HG03460 (cell line): ENCODE measurements at regions not wholly inside any gene's neighbourhood (a gene's known extent, or its start where the extent isn't known, plus 50 kb on each side); places are given as distances from the start of the nearest gene placed in this dataset.
A peak's percentile ranks its signal among the peaks of the same experiment; 100 is the strongest.

Experiments
- ATAC-seq: cut with Tn5 transposase; IDR thresholded peaks from one replicate; pipeline ENCODE4 v1.9.1; 2021; ENCODE audit not compliant: unreplicated experiment

DNA sequence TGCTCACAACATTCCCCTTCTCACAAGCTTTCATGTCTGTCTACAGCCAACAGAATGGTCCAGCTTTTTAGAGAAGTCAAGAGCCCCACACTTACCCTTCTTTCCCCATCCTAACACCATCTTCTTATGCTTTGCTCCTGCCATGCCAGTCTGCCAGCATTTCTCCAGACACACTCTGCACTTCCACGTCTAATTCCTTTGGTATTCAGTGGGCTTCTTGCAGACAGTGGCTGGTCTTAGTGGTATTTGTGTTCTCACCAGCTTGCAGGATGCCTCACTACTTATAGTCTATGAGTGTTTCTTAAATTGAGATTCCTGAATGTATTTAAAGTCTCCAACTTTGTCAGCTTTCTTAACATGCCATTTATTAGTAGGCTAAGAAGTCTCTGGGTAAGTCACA is 154.4 kb downstream of the BBOX1 start:
- ATAC-seq: no peak

DNA sequence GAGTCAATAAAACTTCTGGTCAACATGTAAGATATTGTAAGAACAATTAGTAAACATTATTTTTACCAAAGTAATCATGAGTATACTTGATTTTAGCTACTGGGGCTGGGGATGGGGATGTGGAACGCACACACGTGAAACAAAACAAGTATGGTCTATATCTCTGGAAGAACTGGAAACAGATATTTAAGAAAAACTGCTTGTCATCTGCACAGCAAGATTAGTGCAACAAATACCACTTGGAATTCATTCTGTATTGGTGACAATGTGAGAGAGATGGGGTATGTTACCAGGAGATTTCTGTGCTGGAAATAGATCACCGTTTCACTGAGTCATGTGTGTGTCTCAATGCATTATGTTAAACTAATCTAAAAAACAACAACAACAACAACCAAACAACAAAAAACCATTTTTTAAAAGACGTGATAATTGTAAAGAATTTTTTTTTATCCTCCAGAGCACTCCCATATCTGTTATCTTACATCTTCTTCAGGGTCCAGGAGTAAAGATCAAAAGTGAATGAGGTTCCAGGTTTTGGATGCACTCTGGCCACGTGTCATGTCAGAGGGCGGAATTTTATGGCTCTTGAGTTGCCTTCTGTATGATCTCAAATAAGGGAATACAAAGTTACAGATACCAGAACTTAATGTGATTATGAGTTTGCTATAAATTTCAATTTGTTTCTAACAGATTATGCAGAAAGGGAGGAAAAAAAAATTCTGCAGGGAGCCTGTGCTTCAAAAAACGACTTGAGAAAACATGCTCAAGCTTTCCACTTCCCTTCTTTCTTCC is 153.0 kb downstream of the BBOX1 start:
- ATAC-seq: no peak

DNA sequence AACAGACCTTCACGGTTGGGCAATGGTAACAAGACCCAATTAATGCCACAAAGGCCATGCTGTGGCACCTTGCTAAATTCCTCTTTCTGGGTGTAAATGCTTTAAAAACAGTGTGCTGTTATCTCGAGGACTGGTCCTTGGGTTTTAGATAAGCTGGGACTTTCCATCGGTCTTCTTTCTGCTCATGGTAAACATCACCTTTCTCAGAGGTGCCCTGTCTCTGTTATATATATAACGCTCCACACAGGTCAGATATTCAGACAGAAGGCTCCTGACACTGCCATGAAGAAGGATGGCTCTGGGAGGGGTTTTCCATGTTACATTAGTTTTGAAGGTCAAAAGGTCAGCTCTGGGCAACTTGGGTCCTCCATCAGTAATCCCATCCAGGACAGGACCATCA is 151.6 kb downstream of the BBOX1 start:
- ATAC-seq: no peak

DNA sequence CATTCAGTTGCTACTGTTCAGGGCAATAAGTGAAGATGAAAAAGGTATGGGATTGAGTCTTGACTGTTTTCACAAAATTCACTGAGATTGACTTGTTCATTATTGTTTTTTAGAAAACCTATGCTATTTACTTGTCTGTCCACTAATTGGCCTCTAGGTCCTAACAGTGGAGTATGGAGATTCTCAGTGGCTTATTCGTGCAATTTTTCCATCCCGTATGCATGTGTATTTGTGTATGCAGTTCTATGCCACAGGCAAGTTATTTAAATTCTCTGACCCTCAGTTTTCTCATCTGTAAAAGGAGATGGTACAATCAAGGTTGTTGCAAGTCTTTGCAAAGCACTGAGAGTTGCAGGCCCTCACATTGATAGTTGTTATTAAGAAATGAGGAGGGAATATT is 151.0 kb downstream of the BBOX1 start:
- no peak for ATAC-seq

DNA sequence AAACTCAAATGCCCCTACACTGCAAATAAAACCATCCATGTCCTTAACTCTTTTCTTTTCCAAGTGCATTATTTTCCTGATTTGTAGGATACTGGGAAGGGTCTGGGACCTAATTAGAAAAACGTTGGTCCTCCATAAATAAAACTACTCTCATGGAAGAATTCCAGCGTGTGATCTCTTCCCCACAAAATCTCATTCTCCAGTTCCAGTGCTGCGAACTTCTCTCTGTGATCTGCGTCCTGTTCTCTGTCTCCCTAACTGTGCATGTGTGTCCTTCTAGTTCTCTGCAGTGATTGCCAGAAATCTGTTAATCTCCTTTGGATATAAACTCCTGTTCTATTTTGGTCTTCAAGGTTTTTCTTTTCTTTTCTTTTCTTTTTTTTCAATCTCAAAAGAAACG is 148.1 kb downstream of the BBOX1 start:
- ATAC-seq: no peak

DNA sequence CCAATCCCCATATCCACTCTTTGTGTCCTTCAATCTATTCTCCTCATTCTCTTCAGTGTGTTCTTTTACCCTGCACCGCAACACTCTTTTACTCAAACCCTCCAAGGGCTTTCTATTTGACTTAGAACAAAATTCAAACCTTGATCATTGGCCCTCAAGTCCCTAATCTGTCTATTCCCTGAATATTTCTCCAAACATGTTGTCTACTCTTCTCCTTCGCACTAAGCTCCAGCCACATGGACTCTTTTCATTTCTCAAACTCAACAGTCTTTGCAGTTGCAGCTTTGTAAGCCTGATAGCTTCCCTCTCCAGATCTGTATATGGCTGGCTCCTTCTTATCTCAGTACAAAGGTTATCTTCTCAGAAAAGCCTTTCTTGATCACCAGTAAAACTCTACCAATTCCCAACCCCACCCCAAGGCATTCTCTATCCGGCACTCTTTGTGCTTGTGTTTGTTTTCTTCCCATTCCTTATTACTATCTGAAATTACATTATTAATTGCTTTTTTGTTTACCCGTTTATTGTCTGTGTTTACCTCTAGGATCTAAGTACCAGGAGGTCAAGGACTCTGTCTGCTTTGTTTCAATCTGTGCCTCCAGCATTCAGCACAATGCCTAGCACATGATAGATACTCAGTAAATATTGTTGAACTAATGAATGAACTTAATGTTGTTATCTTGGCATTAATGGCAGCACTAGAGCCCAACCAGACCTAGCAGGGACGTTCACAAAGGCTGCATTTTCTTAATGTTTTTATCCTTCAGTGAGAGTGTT is 147.4 kb downstream of the BBOX1 start:
- ATAC-seq: no peak

DNA sequence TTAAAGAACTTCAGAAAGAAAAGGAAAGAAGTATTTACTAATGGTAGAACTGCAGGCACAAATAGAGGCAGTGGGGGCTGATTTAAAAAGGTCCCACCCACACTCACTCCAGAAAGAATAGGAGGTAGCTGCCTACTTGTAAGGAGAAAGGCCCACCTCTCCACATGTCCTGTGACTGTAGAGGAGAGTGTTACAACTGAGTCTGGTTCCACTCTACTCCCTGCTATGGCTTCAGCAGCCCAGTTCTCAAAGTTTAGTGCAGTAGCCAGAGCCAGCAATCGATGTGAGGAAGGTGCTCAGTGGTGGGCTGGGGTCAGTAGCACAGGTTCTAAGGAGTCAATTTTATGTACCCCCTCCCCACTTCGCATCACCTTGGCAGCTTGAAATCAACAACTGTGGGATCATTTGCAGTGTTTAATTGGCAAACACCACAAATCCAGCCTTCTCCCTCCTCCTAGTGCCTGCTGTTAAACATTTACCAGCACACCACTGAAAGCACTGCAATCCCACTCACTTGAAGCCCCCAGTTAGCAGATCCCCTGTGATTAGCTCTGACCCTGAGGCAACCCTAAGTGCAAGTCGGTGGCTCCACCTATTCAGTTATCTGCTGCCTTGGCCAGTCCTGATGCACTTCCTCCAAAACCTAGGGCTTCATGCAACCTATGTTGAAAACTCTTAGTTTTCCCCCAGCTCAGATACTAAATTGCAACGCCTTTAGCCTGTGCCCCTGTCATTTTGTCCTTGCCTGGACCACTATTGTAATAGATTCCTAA is 146.6 kb downstream of the BBOX1 start:
- ATAC-seq: no peak

DNA sequence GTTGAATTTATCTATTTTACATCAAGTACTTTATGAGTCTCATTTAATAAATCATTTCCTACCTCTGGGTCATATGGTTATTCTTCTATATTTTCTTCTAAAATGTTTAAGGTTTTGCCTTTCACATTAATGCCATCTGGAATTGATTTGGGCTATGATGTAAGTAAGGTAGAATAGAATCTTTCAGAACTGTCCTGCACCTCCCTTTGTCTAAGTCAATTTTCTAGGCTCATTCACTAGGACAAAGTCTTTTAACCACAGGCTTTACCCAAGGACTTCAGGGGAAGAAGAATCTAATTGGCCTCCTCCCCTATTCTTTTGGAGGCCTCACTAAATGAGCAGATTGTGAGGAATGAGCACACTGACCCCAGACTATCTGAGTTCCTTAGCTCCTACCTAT is 146.0 kb downstream of the BBOX1 start:
- no peak for ATAC-seq

DNA sequence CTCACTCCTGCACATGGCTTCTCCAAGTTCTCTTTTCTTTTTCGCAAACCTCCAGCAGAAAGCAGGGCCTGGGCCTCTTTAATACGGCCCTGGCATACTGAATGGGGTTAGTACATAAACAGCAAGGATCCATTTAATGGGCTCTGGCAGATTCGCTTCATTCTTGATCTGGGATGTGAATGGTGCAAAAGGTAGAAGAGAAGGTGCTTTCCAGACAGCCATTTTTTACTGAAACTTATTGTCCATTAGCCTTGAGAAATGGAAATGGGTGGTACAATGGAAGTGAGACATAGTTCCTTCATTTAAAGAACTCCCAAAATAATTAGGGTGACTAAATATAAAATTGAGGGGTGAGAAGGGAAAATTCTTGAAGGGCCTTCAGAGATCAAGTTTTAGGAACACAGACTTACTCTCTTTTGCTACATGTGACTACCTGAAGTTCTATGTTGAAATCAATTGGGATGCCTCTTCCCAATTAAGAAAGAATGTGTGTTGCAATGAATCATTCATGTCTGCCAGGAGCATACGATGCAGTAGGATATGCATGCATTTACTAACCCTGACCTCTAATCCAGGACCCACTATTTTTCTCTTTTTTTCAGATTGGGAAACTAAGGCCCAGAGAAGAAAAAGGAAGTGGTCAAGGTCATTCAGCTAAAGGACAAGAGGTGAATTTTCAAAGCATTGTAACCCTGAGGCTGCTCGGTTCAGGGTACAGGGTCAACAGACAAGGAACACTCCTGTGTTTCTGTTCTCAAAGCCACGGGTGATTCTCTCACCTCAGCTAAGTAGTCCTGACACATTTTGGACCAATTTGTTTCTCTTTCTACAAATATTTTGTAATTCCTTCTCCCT is 144.1 kb downstream of the BBOX1 start:
- ATAC-seq: no peak

DNA sequence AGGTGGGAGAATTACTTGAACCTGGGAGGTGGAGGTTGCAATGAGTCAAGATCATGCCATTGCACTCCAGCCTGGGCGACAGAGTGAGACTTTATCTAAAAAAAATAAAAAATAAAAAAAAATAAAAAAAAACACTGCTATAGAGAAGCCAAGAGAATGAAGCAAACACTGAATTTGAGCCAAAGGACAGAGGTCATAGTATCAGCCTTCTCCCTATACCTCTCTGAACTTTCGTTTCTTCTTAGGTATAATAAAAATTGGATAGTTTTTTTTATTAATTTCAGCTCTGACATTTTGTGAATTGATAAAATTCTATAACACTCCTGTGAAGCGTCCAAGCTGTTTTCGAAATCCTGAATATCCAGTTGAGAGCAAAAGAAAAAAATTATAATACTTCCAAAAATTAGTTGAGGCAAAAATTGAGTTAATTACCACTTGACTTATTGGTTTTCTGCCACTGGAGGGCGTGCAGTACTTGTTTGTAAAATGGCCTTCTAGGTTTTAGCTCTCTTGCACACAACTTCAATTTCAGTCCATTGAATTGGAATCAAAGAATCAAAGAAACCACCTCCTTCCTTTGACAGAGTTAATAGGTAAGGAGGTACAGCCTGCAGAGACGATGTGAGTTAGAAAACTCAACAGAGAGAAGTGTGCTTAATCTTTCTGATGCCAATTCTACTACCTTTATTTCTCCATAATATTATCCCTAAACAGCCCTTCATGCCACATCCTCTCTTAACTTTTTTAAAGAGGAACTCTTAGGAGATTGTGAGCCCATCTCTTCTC is 143.2 kb downstream of the BBOX1 start:
- ATAC-seq: peak; percentile 58

DNA sequence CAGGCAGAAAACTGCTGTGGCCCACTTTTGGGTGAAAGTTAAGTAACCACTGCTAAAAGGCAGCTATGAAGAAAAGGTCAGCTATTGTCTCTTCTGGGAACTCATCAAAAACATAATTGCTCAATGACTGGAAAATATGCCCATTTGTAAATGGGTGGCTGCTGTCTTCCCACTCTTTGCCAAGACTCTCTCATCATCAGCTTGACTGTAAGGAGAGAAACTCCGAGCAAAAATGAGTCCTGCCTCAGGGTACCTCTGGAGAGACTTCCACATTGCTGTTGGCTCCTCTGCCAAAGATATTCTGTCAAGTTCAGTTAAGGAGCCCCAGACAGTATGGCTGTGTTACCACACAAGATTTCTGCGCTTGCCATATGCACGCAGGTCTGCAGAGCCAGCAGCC is 138.7 kb downstream of the BBOX1 start:
- ATAC-seq: no peak

DNA sequence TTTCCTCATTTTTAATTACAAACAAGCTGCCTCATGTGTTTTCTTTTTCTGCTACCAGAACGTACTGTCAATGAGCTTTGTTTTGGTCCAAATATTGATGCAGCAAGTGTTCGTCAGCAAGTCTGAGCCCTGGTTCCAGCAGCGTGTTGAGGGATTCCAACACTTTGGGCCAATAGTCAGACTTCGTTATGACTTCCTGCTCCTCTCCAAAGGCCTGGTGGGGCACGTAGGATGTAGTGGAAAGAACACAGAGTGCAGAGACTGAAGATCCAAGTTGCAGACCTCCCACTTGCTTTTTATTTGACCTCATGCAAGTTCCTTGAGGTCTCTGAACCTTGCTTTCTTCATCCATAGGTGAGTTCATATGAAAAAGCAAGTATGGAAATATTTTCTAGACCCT is 138.2 kb downstream of the BBOX1 start:
- ATAC-seq: no peak
